Stimulated activated CD4-positive, alpha-beta T cell treated with anti-CD3 and anti-CD28 coated beads, Interleukin-4, amount 100 ng/mL, for 1 hour (primary cell): ENCODE measurements at regions not wholly inside any gene's neighbourhood (a gene's known extent, or its start where the extent isn't known, plus 50 kb on each side); places are given as distances from the start of the nearest gene placed in this dataset.
"Not testable (repeated sequence)": the region's sequence is repeated elsewhere in the genome, so short reads cannot be mapped to it uniquely, and the experiment has no call there.

Source experiments
- DNase-seq: peaks from one replicate; pipeline ENCODE4 v3.0.0-alpha.2; 2020

DNA sequence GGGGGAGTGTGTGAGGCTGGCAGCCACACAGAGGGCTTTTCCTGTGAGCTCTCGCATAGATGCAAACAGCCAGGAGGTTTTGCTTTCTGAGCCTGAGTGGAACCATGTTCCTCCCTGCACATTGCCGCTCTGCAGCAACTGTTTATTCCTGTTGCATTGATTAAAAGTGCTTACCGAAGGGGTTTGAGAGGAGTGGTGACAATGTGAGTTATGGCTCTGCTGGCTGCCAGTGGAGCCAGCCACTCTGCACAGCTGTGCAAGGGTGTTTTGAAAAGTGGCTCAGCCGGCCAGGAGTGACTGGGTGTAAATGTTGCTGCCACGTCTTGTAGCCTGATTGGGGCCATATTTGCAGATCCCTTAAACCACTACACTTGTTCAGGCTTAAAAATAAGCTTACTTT is 114.9 kb upstream of the EEF2KMT start:
- not testable (repeated sequence) for DNase-seq

DNA sequence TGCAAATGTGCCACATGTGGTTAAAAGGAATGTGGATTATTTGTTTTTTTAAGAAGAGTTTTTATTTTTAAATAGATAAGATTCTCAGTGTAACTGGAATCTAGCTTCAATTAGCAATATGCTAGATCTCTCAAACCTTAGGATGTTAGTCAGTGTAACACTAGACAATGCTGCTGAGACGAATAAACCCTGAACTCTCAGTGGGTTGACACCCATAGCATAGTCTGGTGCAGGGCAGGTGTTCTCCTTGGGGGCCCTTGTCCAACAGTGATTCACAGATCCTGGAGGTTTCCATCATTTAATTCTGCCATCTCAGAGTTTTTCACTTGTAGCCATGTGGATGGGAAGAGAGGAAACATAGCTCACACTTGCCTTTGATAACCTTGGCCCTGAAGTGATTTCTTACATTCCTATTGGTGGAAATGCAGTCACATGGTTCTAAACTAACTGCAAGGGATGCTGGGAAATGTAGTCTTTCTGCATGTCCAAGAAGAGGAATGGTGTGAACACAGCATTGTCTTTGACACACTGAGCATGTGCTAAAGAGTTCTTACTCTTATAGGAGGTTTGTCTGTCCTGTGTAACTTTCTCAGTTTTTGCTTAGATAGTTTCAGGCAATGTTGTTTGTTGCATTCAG is 110.4 kb upstream of the EEF2KMT start:
- DNase-seq: not testable (repeated sequence)

DNA sequence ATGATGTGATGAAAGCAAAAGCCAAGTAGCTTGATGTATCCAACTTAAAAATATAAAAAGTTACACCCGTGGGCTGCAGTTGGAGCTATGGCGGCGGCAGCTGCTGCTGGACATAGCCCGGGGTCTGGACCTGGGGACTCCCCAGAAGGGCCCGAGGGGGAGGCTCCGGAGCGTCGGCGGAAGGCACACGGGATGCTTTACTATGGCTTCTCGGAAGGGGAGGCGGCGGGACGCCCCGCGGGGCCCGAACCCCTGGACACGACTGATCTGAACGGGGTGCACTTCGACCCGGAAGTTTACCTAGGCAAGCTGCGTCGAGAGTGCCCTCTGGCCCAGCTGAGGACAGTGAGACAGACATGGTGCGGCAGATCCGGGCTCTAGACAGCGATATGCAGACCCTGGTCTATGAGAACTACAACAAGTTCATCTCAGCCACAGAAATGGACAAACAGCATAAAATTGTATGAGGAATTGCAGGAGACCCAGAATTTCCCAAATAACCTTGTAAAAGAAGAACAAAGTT is 109.5 kb upstream of the EEF2KMT start:
- no peak for DNase-seq

DNA sequence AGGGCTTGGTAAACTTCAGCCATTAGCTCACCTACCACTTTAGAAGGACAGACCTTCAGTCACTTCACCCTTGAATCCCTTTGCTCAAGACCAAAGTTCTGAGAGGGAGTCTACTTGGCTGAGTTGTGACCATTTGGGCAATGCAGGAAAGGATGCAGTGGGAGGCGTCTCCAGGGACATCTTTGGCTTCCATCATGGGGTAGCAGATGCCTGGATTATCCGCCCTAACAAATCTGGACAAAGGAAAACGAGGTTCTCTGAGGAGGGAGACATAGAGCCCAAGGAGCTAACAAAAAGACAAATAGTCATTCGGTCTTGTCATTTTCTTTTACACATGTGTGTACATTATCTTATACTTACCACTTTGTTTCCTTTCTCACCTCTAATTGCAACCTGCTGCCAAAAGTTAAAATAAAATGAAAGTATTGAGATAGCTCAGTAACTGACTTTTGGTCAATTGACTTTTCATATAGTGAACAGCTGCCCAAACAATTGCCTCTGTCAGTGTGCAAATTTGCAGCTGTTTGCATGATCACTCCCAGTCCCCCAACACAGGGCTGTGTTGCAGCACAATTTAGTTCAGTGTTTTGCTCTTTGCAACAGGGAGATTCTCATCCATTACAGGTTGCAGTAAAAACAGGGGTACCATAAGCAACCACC is 108.9 kb upstream of the EEF2KMT start:
- no peak for DNase-seq

DNA sequence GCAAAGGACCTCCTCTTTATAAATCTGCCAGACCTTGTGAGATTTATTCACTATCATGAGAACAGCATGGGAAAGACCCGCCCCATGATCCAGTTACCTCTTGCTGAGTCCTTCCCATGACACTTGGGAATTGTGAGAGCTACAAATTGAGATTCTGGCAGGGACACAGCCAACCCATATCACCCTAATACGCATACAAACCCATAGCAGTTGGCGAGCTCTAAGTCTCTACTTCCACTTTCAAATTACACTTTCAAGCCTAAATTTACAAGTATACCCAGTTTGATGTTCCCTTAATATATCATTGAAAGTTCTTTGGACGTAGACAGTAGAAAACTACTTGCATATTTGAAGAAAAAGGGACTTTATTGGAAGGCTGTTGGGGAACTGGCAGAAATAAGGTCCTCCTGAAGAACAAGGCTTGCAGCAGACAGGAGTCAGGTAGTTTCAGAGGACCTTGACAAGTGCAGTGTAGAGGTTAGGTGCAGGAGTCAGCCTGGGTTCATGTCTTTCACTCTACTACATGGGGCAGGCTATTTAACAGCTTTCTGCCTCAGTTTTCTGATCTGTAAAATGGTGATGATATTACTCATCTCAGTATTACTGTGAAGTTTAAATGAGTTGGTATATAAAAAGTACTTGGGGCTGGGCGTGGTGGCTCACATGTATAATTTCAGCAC is 107.9 kb upstream of the EEF2KMT start:
- DNase-seq: no peak

DNA sequence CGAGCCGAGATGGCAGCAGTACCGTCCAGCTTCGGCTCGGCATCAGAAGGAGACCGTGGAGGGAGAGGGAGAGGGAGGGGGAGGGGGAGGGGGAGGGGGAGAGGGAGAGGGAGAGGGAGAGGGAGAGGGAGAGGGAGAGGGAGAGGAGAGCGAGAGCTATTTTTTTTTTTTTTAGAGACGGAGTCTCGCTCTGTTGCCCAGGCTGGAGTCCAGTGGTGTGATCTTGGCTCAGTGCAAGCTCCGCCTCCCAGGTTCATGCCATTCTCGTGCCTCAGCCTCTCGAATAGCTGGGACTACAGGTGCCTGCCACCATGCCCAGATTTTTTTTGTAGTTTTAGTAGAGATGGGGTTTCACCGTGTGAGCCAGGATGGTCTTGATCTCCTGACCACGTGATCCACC is 106.1 kb upstream of the EEF2KMT start:
- not testable (repeated sequence) for DNase-seq

DNA sequence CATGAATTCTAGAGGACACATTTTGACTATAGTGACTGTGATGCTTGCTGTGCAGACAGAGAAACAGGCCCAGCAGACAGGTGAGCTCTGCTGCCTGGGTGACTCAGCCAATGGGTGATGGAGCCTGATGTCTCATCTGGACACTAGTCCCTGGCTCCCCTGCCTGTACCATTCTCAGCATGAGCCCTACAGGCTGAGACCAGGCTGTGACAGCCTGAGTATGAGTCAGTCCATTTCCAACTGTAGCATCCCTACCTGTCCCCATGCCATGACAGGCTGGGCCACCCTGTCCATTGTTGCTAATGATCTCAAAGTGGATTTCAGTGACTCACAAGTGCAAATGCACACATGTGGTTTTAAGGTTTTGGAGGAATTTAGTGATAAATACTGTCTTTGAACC is 102.5 kb upstream of the EEF2KMT start:
- no peak for DNase-seq

DNA sequence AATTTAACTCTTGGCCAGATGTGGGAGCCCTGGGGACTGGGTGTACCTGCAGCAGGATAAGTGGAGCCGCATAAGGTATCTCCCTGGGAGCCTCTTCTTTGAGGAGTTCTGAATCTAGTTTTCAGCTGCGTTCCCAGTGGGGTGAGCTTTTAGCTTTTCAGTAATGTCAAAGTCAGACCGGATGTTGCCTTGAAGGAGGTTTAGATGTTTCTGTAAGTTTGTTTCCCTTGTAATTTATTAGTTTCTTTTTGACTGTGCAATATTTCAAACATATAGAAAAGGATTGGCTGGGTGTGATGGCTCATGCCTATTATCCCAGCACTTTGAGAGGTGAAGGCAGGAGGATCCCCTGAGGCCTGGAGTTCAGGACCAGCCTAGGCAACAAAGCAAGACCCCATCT is 98.6 kb upstream of the EEF2KMT start:
- no peak for DNase-seq

DNA sequence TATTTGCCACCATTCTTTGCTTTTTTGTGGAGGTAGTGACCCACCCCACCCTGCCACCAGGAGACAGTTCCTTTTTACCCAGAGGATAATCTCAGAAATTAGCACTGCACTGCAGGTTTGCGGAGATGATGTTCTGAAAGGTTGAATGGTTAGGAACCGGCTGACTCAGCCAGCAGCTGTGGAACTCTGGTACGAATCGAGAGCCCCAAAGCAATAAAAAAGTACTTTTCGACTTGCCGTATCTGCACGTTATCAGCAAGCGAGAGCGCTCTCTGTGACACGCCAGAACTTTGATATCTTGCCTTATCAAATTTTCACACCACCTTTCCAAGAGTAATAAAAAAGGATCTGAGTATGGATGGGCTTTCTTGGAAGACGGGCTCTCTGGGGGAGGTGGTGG is 96.3 kb upstream of the EEF2KMT start:
- no peak for DNase-seq

DNA sequence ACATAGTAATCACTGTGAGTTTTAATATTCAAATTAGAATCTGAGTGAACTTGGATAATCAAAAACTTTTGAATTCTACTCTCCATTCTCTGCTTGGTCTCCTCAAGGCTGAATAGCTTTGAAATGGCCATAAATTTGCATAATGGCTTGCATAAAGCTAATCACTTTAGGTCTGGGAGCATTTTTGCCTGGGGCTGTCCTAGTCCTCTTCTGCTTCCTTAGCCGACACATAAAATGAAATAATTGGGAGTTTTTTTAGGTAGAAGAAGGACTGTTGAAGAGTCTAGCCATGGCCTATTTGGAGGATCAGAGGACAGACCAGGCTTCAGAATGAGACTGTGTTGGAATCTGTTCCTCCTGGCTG is 91.4 kb upstream of the EEF2KMT start:
- DNase-seq: no peak

DNA sequence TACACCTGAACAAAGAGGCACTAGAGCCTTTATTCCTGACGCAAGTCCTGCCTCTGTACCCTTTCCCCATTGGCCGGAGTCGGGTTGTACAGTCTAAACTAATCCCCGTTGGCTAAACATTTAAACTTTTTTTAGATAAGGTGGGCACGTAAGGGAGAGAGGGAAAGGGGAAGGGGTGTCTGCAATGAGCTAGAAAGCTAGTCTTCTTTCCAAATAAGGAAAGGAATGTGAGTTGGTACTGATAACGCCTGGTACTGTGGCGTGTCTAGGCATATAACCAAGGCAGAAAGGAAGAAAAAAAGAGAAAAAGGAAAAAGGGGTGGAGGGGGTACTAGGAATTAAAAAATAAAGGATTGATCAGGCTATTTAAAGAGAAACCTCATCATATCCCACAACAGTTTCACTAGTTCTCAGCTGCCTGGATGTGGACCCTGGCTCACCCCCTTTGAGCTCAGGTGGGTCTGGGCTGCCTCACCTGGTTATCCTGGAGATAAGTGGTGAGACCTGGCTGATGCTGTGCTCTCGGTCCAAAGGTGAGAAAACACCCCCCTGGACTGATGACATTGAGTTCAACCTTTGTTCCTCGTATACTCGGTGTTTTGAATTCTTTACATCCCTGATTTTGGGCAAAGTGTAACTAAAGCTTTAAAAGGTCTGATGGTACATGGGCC is 90.9 kb upstream of the EEF2KMT start:
- no peak for DNase-seq

DNA sequence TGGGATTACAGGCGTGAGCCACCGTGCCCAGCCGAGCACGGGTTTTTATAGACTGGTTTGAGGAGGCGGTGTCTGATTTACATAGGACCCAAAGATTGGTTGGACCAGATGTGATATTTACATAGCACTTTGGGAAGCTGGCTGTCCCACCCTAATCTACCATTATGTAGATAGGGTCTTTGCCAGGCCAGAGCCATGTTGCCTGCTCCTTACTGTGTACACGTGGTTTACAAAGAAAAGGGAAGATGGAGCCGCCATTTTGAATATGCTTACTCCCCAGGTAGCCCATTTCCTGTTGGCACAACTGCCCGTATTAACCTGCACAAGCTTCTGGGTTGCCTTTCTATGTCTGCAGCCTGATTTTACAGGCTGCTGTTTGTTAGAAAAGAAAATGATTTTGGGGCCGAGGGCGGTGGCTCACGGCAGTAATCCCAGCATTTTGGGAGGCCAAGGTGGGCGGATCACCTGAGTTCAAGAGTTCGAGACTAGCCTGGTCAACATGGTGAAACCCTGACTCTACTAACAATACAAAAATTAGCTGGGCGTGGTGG is 89.9 kb upstream of the EEF2KMT start:
- no peak for DNase-seq

DNA sequence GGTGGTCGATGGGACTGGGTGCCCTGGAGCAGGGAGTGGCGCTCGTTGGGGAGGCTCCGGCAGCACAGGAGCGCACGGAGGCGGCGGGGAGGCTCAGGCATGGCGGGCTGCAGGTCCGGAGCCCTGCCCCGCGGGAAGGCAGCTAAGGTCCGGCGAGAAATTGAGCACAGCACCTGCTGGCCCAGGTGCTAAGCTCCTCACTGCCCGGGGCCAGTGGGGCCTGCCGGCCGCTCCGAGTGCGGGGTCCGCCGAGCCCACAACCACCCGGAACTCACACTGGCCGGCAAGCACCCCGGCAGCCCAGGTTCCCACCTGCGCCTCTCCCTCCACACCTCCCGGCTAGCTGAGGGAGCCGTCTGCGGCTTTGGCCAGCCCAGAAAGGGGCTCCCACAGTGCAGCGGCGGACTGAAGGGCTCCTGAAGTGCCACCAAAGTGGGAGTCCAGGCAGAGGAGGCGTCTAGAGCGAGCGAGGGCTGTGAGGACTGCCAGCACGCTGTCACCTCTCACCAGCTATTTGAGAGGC is 88.8 kb upstream of the EEF2KMT start:
- DNase-seq: no peak

DNA sequence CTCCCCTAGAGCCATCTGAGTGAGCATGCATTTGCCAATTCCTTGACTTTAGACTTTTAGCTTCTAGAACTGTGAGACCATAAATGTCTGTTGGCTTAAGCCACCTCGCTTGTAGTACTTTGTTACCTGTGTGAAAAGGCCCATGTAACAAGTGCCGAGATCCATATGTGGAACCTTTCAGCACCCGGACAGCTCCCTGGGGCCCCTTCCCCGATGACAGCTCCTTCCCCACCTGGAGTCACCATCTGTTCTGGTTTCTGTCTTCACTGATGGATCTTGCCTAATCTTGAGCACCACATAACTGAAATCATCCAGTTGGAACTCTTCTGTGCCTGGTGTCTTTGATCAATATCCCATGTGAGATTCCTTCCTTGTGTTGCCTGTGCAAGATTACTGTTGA is 78.9 kb upstream of the EEF2KMT start:
- DNase-seq: no peak

DNA sequence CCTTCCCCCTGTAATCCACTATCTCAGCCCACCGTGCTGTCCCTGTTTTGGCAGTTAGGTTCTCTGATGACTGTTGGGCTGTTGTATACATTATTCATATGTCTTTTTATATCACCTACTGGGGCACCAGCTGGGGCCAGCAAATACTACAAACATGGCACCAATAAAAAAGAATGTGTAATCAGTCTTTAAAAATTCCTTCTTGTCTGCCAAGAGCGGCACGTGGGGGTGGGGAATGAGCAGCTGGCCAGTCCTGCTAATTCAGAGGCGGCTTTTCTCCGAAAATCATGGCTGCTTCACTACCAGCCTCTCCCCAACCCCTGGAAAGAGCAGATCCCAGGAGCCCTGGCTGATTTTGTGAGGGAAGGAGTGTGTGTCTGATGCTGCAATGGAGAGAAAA is 77.7 kb upstream of the EEF2KMT start:
- DNase-seq: no peak

DNA sequence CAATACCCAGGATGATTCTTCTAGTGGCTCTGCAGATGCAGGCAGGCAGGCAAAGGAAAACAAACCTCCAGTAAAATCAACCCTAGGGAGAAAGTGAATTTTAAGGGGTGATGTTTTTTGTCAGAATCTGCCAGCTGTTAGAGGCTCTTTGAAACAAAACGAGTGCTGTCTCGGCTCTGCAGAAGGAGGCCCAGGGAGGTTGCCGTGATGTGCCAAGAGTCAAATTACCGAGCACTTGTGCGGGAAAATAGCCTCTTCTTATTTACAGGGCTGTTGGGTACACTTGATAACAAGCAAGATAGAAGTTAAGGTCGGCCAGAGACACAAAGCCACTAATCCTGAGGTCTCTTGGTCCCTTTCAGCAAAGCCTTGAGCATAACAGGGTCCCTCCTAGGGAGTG is 68.9 kb upstream of the EEF2KMT start:
- no peak for DNase-seq

DNA sequence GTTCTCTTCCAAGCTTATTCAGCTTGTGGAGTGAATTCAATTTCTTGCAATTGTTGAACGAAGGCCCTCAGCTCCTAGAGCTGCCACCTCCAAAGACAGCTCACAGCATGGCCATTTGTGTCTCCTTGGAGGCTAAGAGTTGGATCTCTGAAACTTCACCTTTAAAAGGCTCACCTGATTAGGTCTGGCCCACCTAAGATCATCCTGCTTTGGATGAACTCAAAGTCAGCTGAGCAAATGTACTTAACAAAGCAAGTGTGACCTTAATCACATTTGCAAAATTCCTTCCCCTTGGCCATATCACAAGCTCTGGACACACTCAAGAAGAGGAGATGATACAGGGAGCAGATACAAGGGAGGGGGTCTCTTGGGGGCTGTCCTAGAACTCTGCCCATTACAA is 67.8 kb upstream of the EEF2KMT start:
- DNase-seq: not testable (repeated sequence)

DNA sequence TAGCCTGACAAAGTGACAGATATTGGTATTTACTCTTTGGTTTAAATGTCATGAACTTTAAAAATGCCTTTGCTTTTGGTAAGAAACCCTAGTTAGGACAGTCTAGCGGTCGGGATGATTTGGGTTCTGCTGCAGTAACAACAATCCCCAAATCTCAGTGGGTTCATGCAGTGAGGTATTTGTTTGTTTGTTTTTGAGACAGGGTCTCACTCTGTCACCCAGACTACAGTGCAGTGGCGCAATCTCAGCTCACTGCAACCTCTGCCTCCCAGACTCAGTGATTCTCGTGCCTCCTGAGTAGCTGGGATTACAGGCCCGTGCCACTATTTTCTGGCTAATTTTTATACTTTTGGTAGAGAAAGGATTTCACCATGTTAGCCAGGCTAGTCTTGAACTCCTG is 65.2 kb upstream of the EEF2KMT start:
- not testable (repeated sequence) for DNase-seq

DNA sequence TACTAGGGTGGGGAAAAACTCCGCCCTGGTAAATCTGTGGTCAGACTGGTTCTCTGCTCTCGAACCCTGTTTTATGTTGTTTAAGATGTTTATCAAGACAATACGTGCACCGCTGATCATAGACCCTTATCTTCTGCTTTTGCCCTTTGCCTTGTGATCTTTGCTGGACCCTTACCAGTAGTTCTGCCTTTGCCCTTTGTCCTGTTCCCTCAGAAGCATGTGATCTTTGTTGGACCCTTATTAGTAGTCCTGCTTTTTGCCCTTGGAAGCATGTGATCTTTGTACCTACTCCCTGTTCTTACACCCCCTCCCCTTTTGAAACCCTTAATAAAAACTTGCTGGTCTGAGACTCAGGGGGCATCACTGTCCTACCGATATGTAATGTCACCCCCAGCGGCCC is 64.3 kb upstream of the EEF2KMT start:
- not testable (repeated sequence) for DNase-seq

DNA sequence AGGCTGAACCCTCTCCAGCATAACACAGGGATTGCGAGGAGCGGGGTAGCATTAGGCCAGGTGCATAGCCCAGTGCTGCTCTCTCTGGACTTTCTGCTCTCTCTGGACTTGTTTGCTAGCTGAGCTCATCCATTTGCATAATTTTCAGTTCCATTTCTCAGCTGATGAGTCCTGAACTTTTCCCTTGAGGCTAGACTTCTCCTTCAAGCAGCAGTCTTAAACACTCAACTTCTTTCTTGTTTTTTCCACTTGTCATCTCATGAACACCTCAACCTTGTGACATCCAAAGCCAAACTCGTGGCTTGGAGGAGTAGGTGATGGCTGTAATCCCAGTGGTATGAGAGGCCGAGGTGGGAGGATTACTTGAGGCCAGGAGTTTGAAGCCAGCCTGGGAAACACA is 62.4 kb upstream of the EEF2KMT start:
- DNase-seq: not testable (repeated sequence)

DNA sequence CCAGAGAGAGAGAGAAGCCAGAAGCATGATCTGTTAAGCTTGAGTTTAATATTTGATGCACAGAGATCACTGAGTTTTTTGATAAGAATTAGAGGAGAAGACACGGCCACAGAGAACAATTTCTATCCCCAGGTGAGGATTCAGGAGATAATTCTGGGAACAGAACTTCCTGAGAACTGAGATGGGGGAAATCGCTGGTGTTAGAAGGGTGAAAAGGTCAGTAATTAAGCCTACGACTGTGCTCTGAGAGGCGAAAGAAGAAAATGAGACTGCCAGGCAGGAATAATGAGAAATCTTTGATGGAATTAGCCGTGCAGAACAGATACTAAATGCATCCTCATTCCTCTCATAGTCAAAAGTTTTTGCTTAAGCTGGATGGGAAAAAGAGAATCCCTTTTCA is 61.9 kb upstream of the EEF2KMT start:
- DNase-seq: not testable (repeated sequence)

DNA sequence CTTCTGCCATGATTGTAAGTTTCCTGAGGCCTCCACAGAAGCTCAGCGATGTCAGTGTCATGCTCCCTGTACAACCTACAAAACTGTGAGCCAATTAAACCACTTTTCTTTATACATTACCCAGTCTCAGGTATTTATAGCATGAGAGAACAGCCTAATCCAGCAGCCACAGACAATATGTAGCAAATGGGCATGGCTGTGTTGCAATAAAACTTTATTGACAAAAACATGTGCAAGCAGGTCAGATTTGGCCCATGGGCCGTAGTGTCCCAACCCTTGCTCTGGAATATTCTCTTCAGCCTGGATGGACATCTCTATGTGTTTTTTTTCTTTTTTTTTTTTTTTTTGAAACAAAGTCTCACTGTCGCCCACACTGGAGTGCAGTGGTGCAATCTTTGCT is 60.9 kb upstream of the EEF2KMT start:
- DNase-seq: no peak

DNA sequence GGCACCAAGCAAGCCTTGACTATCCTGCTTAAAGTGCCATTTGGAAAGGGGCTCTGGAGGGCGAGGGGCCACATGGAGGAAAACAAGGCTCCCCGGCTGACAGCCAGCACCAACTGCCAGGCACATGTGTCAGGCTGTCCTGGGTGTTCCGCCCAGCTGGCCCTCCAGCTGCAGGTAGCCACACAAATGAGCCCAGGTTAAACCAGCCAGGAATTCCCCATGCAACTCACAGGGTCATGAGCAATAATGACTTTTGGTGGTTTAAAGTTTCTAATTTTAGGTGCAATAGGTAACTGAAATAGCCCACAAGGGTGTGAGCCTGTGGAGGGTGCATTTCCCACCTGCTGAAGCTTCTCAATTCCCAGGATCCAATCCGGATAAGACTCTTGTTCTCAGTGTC is 58.9 kb upstream of the EEF2KMT start:
- not testable (repeated sequence) for DNase-seq
